ENCODE measurements at regions not wholly inside any gene's neighbourhood (a gene's known extent, or its start where the extent isn't known, plus 50 kb on each side); places are given as distances from the start of the nearest gene placed in this dataset.

- no peak for DNase-seq (ENCODE audit: low read depth)
Observed at GRCh38 chr15:70347321-70348225, 249.9 kb upstream of the TLE3 start.

GRCh38 chr15:70345251-70346019 lies 247.7 kb upstream of the TLE3 start:
- no peak for DNase-seq (ENCODE audit: low read depth)

- DNase-seq (ENCODE audit: low read depth), result no peak
Observed at GRCh38 chr15:70344666-70345065, 246.9 kb upstream of the TLE3 start.

- DNase-seq (ENCODE audit: low read depth), result no peak
Observed at GRCh38 chr15:70343961-70344621, 246.4 kb upstream of the TLE3 start.

- no peak for DNase-seq (ENCODE audit: low read depth)
Observed at GRCh38 chr15:70342554-70343548, 245.1 kb upstream of the TLE3 start.

- DNase-seq (ENCODE audit: low read depth), result no peak
Observed at GRCh38 chr15:70342141-70342540, 244.4 kb upstream of the TLE3 start.

- DNase-seq (ENCODE audit: low read depth), result no peak
Observed at GRCh38 chr15:70341566-70341965, 243.8 kb upstream of the TLE3 start.

GRCh38 chr15:70340494-70340870 lies 242.8 kb upstream of the TLE3 start:
- no peak for DNase-seq (ENCODE audit: low read depth)

- DNase-seq (ENCODE audit: low read depth), result no peak
Observed at GRCh38 chr15:70339571-70340493, 242.1 kb upstream of the TLE3 start.

GRCh38 chr15:70337277-70338186 lies 239.8 kb upstream of the TLE3 start:
- no peak for DNase-seq (ENCODE audit: low read depth)

- DNase-seq (ENCODE audit: low read depth), result no peak
Observed at GRCh38 chr15:70336425-70337009, 238.8 kb upstream of the TLE3 start.

- DNase-seq (ENCODE audit: low read depth), result no peak
Observed at GRCh38 chr15:70334286-70334685, 236.6 kb upstream of the TLE3 start.

- DNase-seq (ENCODE audit: low read depth), result no peak
Observed at GRCh38 chr15:70329179-70329578, 231.5 kb upstream of the TLE3 start.

GRCh38 chr15:70328679-70329115 lies 231.0 kb upstream of the TLE3 start:
- no peak for DNase-seq (ENCODE audit: low read depth)

- DNase-seq (ENCODE audit: low read depth), result no peak
Observed at GRCh38 chr15:70327856-70328678, 230.3 kb upstream of the TLE3 start.

- no peak for DNase-seq (ENCODE audit: low read depth)
Observed at GRCh38 chr15:70327328-70327855, 229.7 kb upstream of the TLE3 start.
